Activated T-cell treated with anti-CD3 and anti-CD28 coated beads, Interleukin-2, amount 50 U/mL, for 4 hours (primary cell): ENCODE measurements at regions not wholly inside any gene's neighbourhood (a gene's known extent, or its start where the extent isn't known, plus 50 kb on each side); places are given as distances from the start of the nearest gene placed in this dataset.

Experiments used
- ATAC-seq, 2 donors: fragments of 200-7000 bp; cut with Tn5 transposase; one replicate each; pipeline ENCODE4 v1.10.0; 2021
- DNase-seq: peaks from one replicate; pipeline ENCODE4 v3.0.0-alpha.2; 2020
- H3K27me3 Mint-ChIP-seq: one replicate; pipeline ENCODE4 v1.8.0; 2021; ENCODE audit warnings: low read depth, mixed read lengths
- H3K36me3 Mint-ChIP-seq: one replicate; pipeline ENCODE4 v1.8.0; 2022; ENCODE audit warnings: mixed read lengths; ENCODE audit not compliant: insufficient read depth
- H3K4me1 Mint-ChIP-seq: one replicate; pipeline ENCODE4 v1.8.0; 2021; ENCODE audit warnings: low read depth, mixed read lengths
- H3K4me3 Mint-ChIP-seq: one replicate; pipeline ENCODE4 v1.8.0; 2021; ENCODE audit warnings: mild to moderate bottlenecking, moderate library complexity, mixed read lengths
- H3K9me3 Mint-ChIP-seq: one replicate; pipeline ENCODE4 v1.8.0; 2021; ENCODE audit warnings: mixed read lengths

- Mint-ChIP-seq H3K4me1 (no peaks in the 10 kb centered on the region), H3K4me3 (no peak overlapping the region), H3K36me3 (no peaks in the 10 kb centered on the region), H3K27me3 (peaks cover 4% of the 10 kb centered on the region), H3K9me3 (no peaks in the 10 kb centered on the region)
- DNase-seq (no peak), ATAC-seq (no peak)
These were observed 53.9 kb upstream of the RMP24 start for GRCh38 chr18:35918564-35918963.

GRCh38 chr18:35919179-35919578 is 53.3 kb upstream of the RMP24 start:
- Mint-ChIP-seq H3K4me3 (no peak overlapping the region), H3K9me3 (no peaks in the 10 kb centered on the region), H3K4me1 (no peaks in the 10 kb centered on the region), H3K36me3 (no peaks in the 10 kb centered on the region), H3K27me3 (peaks cover 4% of the 10 kb centered on the region)
- no peak for ATAC-seq
- DNase-seq: no peak

GRCh38 chr18:35920623-35921022 is 51.9 kb upstream of the RMP24 start:
- no peak for DNase-seq
- ATAC-seq: no peak
- H3K9me3 Mint-ChIP-seq: no peaks in the 10 kb centered on the region
- peaks cover 8% of the 10 kb centered on the region for H3K27me3 Mint-ChIP-seq
- H3K36me3 Mint-ChIP-seq: no peaks in the 10 kb centered on the region
- H3K4me3 Mint-ChIP-seq: no peak overlapping the region
- no peaks in the 10 kb centered on the region for H3K4me1 Mint-ChIP-seq
